ENCODE measurements at regions not wholly inside any gene's neighbourhood (a gene's known extent, or its start where the extent isn't known, plus 50 kb on each side); places are given as distances from the start of the nearest gene placed in this dataset.
"Not testable (repeated sequence)": the region's sequence is repeated elsewhere in the genome, so short reads cannot be mapped to it uniquely, and the experiment has no call there.

DNA sequence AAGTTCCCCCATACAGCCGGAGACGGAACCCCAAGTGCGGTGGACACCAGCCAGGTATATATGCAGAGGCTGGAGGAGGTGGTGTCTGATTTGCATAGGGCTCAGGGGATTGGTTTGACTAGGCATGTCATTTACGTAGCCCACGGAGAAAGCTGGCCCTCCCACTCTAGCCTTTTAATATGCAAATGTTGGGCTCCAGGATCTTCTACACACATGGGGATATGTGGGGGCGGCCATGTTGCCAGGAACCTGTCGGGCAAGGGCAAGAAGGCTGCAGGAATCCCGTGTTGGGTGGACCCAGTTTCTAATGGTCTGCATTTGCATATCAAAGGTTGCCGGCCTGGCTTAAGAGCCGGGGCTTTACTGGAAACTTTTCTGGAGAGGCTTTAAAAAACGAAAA, 57.4 kb downstream of the FTHL17 start:
- DNase-seq: not testable (repeated sequence)

DNA sequence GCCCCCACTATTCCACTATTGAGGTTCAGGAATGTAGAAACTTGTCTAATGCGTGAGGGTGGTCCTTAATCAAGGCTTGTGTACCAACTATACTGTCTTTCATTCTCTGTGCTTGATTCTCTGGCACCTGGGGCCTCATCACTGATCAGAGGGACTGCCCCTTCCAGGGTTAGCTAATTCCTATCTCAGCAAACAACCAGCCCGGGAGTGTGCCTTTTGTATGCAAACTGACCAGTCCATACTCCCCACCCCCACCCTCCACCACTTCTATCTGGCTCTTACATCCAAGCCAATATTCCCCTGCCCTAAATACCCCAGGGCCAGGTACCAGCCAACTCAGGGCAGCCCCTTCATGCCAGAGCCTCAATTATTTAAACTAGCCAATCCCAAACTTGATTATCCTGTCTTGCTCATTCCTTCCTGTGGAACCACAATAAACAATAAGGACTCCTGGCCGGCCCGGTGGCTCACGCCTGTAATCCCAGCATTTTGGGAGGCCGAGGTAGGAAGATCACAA, 59.3 kb downstream of the FTHL17 start:
- TF ChIP-seq GATA1 (IDR thresholded peaks at IDR 0.05; ENCODE audit: low read depth, low read length): no peak
- no peak for TF ChIP-seq POLR2A (IDR thresholded peaks at IDR 0.05; ENCODE audit: low read length)
- no peak for DNase-seq

DNA sequence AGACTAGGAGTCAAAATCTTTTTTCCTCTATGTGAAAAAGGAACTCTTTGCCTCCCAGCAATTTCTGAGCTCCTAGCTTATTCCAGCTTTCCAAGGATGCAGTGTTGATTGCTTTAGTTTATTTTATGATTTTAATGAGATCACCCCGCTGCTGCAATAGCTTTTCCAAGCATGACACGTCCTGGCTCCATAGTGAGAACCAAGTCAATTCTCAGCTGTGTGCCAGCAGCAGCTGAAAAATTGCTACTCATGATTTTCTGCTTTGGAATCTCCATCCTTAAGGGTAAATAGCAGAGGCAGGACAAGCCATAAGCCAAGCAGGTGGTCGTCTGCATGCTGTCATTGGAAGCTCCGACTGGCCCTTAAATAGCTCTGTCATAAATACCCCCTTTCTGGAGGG, 64.5 kb downstream of the FTHL17 start:
- TF ChIP-seq POLR2A (IDR thresholded peaks at IDR 0.05; ENCODE audit: low read length) (no peak), GATA1 (IDR thresholded peaks at IDR 0.05; ENCODE audit: low read depth, low read length) (no peak)
- DNase-seq: no peak

DNA sequence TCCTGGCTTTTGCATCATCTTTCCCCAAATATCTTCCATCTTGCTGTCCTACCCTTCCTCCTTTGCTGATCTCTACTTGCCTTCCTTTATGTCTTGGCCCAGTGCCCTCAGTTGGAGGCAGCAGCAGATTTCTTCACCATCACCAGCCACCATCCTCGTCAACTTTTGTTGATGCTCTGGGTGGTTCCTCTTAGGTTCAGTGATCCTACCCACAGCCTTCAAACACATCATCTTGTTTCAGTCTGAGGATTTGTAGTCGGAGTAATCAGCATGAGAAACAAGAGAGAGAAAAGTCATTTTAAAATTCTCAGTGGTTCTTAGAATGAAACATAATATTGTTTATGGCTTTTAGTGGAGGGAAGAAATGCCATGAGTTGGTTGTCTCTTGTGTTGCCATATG, 65.8 kb downstream of the FTHL17 start:
- no peak for DNase-seq
- TF ChIP-seq POLR2A (IDR thresholded peaks at IDR 0.05; ENCODE audit: low read length) (no peak), GATA1 (IDR thresholded peaks at IDR 0.05; ENCODE audit: low read depth, low read length) (no peak)

DNA sequence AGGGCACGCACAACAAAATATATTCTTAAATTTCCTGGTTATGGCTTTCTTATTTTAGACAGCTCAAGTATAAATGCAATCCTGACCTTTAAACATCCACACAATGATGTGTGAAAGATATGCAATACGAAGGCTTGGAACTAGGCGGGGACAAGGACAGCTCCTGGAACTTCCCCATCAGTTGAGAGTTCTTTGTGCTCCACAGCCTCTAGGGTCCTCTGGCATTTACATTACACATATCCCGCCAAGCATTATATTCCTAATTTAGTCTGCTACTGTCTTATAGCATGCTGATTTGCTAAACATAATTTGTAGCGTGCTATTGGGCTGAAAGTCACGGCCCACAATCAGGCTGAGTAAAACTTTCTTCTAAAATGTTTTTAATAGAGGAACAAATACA, 74.4 kb downstream of the FTHL17 start:
- DNase-seq: no peak
- TF ChIP-seq GATA1 (IDR thresholded peaks at IDR 0.05; ENCODE audit: low read depth, low read length) (no peak), POLR2A (IDR thresholded peaks at IDR 0.05; ENCODE audit: low read length) (no peak)

DNA sequence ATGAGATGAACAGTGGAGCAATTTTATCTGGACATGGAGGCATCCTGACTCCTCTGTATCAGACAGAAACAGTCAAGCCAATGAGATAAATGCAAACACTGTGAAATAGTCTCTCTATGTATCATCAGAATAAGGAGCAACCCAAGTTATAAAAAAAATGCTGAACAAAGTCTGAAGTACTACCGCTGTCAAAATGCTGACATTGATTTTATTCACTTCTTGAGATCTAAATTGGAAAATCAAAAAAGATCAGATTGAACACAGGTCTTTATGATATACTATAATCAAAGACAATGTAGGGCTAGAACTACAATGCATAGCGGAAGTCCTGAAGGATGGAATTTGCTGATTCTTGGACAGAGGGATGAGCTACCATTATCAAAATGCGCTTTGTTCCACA, 76.1 kb downstream of the FTHL17 start:
- TF ChIP-seq POLR2A (IDR thresholded peaks at IDR 0.05; ENCODE audit: low read length): no peak
- TF ChIP-seq GATA1 (IDR thresholded peaks at IDR 0.05; ENCODE audit: low read depth, low read length): no peak
- DNase-seq: no peak

DNA sequence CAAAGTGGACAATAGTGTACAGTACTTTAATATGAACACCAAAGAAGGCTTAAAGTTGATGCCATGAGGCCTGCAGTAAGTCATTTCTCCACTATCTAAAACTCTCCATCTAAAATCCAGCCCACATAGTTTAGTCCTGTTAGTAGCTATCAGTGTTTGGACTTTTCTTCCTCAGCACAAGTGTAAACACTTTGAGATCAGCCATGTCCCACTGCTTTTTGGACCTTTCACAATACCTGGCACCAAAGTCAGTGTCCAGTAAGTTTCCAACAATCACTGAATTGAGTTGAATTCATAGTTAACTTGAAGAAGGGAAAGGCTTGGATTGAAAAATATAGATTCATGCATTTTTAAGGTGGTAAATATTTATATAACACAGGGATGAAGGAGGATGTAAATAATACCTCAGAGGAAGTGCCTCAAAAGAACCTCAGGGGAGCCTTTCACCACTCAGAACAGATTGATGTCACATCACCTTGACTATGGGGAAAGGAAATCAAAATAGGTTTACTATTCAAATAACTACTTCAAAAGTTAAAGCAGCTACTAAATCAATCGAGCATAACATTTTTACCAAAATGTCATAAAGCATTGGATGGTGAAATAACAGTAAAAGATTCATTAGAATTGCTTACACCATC, 76.7 kb downstream of the FTHL17 start:
- no peak for DNase-seq
- no peak for TF ChIP-seq POLR2A (IDR thresholded peaks at IDR 0.05; ENCODE audit: low read length)
- no peak for TF ChIP-seq GATA1 (IDR thresholded peaks at IDR 0.05; ENCODE audit: low read depth, low read length)

DNA sequence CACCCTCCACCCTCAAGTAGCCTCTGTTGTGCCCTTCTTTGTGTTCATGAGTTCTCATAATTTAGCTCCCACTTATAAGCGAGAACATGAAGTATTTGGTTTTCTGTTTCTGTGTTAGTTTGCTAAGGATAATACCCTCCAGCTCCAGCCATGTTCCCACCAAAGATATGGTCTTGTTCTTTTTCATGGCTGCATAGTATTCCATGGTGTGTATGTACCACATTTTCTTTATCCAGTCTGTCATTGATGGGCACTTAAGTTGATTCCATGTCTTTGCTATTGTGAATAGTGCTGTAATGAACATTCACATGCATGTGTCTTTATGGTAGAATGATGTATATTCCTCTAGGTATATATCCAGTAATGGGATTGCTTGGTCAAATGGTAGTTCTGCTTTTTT, 77.8 kb downstream of the FTHL17 start:
- DNase-seq: not testable (repeated sequence)

DNA sequence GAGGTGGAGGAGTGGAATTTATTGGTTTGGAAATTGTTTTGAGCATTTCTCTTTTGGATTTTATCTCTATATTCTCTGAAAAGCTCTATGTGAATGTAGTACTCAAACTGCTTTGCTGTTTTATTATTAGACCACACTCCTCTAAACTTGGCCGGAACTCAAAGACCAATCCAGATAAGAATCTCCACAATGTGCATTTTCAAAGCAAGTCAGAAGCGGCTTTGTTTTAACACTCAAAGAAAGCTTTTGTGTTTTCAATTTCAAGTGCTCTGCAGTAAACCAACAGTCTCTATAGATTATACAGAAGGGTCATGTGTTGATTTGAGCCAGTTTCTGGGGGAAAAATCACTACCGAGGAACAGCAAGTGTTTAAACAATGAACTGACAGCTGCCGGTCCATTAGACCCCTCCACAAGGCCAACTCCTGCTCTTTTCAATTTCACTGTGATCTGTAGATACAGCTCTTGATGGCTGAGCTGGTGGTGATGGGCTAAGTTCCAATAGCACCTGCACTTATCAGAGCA, 79.4 kb downstream of the FTHL17 start:
- DNase-seq: peak in 1 of 2 experiments; percentile 1
- TF ChIP-seq POLR2A (IDR thresholded peaks at IDR 0.05; ENCODE audit: low read length) (no peak), GATA1 (IDR thresholded peaks at IDR 0.05; ENCODE audit: low read depth, low read length) (no peak)

DNA sequence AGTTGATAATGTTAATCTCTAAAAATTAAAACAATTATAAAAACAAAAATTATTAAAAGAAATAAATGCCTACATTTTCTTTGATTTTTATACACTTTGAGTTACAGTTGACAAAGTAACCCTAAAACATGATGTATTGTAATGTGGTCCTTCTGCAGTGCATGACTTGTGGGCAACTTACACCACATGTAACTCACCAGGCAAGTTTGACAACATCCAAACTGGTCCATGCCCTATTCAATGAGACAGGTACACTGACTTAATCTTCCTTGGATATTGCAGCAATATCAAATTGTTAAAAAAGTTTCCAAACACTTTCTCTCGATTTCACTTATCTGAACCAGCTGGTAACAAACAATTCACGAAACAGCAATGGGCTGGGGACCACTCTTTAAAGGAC, 81.5 kb downstream of the FTHL17 start:
- no peak for TF ChIP-seq POLR2A (IDR thresholded peaks at IDR 0.05; ENCODE audit: low read length)
- no peak for TF ChIP-seq GATA1 (IDR thresholded peaks at IDR 0.05; ENCODE audit: low read depth, low read length)
- no peak for DNase-seq

DNA sequence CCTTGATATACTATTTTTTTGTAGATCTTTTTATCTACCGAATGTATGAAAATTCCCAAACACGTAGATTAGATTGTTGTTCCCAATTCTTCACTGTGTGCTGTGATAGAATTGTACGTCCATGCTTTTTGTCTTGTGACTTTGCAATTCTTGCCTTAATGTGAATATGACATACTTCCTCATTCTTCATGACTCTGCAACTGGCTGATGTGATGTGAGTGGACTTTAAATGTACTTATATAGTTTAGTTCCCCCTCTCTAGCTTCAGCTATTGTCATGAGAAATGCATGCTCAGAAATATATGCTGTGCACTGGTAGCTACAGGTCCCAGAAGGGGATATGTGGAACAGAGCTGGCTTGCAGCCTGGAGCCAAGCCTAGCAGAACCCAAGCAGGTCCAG, 89.4 kb downstream of the FTHL17 start:
- DNase-seq: no peak
- TF ChIP-seq GATA1 (IDR thresholded peaks at IDR 0.05; ENCODE audit: low read depth, low read length): no peak
- TF ChIP-seq POLR2A (IDR thresholded peaks at IDR 0.05; ENCODE audit: low read length): no peak

DNA sequence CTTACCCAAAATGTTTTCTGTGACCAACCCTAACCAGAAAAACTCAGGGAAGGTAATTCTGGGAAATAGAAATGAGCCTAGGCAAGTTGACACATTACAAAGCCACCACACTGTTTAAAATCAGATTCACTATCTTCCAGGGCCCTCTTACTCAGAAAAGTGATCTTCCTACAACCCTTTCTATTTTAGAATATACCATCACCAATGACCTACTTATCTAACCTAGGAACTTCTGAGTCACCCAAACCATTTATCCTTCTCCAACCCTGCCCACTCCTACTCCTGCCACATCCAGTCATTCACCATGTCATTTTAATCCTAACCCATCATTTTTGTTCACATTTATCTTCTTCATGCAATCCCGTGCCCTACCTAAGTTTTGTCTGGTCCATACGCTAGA, 89.9 kb downstream of the FTHL17 start:
- TF ChIP-seq GATA1 (IDR thresholded peaks at IDR 0.05; ENCODE audit: low read depth, low read length) (no peak), POLR2A (IDR thresholded peaks at IDR 0.05; ENCODE audit: low read length) (no peak)
- no peak for DNase-seq

DNA sequence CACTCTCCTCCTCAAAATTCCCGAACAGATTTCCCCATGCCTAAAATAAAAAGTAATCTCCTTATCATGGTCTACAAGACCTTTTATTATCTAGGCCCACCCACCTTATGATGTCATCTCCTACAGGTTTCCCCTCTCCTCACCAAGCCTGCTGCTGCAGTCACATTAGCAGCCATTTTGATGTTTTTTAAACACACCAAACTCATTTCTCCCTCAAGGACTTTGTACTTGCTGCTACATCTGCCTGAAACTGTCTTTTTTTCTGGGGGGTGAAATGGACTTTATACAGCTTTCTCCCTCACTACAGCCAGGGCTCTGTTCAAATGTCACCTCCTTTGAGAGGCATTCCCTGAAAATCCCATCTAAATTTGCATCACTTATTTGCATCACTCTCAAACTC, 90.2 kb upstream of the TAB3 start:
- TF ChIP-seq GATA1 (IDR thresholded peaks at IDR 0.05; ENCODE audit: low read depth, low read length) (no peak), POLR2A (IDR thresholded peaks at IDR 0.05; ENCODE audit: low read length) (no peak)
- DNase-seq: no peak

DNA sequence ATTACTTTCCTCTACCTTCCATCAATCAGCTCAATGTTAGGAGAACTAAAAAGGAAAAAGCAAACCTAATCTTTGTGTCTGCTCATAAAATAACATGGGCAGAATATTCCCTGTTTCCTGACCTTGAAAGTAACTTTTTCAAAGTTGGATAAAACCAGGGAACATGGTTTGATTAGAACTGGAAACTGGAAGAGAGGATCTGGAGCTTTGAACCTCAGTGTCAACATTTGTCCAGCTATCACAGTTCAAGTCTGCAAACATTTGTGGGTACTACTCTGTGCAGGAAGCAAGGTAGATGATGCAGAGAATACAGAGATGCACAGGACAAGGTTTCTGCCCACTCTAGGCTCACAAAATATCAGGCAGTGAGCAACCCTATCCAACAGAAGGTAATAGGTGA, 86.4 kb upstream of the TAB3 start:
- TF ChIP-seq GATA1 (IDR thresholded peaks at IDR 0.05; ENCODE audit: low read depth, low read length): no peak
- no peak for DNase-seq

DNA sequence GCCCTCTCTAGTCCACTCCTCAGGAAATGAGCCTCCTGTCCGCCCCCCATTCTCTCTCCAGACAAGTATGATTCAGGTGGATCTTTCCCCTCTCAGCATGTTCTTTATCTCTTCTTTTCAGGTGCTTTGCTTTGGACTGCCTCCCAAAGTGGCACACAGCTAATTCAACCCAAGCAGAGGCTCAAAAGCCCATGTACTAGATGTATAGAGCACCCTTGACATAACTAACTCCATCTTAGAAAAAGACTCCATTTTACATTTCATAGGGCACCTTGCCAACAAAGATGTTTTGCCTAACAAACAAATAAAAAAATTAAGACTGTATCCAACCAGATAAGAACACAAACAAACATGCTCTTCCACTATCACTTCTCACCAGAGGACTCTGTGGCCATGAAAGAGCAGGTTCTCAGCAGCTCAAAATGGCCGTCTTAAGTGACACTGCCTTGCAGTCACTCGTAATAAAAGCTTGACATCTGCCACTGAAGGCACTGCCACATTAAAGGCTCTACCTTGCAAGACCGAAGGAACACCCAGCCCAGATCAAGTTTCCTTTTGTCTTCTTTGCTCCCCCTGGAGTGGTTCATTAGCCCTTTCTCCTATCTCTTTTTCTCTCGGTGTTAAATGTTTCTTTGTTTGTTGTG, 84.9 kb upstream of the TAB3 start:
- no peak for TF ChIP-seq POLR2A (IDR thresholded peaks at IDR 0.05; ENCODE audit: low read length)
- TF ChIP-seq GATA1 (IDR thresholded peaks at IDR 0.05; ENCODE audit: low read depth, low read length): no peak
- DNase-seq: peak; percentile 3 to 49

All from erythroblast (primary cell).